SJSA1 (cell line): ENCODE measurements at regions not wholly inside any gene's neighbourhood (a gene's known extent, or its start where the extent isn't known, plus 50 kb on each side); places are given as distances from the start of the nearest gene placed in this dataset.

ENCODE experiments used
- DNase-seq, 2 experiments: peaks; one replicate each; pipeline ENCODE4 v3.0.0-alpha.2; 2015 to 2020; ENCODE audit warnings: low spot score in 2 of 2, low read depth in 1 of 2
- H3K27ac ChIP-seq: fragments of 250-450 bp; sonication (Bioruptor Pico); 2 replicates; pipeline ENCODE4 v1.5.1; 2020; ENCODE audit warnings: mild to moderate bottlenecking, moderate library complexity
- H3K27me3 ChIP-seq: fragments of 250-450 bp; sonication (Bioruptor Pico); replicated peaks from 2 replicates; pipeline ENCODE4 v1.5.1; 2020; ENCODE audit warnings: mild to moderate bottlenecking, moderate library complexity
- H3K36me3 ChIP-seq: fragments of 250-450 bp; sonication (Bioruptor Pico); 2 replicates; pipeline ENCODE4 v1.5.1; 2020; ENCODE audit warnings: mild to moderate bottlenecking
- H3K4me1 ChIP-seq: fragments of 250-450 bp; sonication (Bioruptor Pico); replicated peaks from 2 replicates; pipeline ENCODE4 v1.6.1; 2021; ENCODE audit warnings: mild to moderate bottlenecking
- H3K4me3 ChIP-seq: fragments of 250-450 bp; sonication (Bioruptor Pico); 2 replicates; pipeline ENCODE4 v1.5.1; 2020; ENCODE audit warnings: mild to moderate bottlenecking
- H3K9me3 ChIP-seq: fragments of 250-450 bp; sonication (Bioruptor Pico); replicated peaks from 2 replicates; pipeline ENCODE4 v1.5.1; 2020; ENCODE audit warnings: mild to moderate bottlenecking

GRCh38 chr7:42348631-42349030 lies 111.6 kb upstream of the GLI3 start:
- no peaks in the 10 kb centered on the region for H3K27me3 ChIP-seq
- no peak overlapping the region for H3K27ac ChIP-seq
- H3K9me3 ChIP-seq = no peaks in the 10 kb centered on the region; the same call in 1 of the 2 replicates
- H3K4me1 ChIP-seq = no peaks in the 10 kb centered on the region
- H3K36me3 ChIP-seq = no peaks in the 10 kb centered on the region
- no peak overlapping the region for H3K4me3 ChIP-seq
- no peak for DNase-seq

GRCh38 chr7:42348071-42348470 lies 111.1 kb upstream of the GLI3 start:
- no peak for DNase-seq
- Histone ChIP-seq H3K27me3 (no peaks in the 10 kb centered on the region), H3K4me3 (no peak overlapping the region), H3K9me3 (no peaks in the 10 kb centered on the region; the same call in 1 of the 2 replicates), H3K4me1 (no peaks in the 10 kb centered on the region), H3K36me3 (no peaks in the 10 kb centered on the region), H3K27ac (no peak overlapping the region)

GRCh38 chr7:42347616-42348015 lies 110.6 kb upstream of the GLI3 start:
- no peak overlapping the region for H3K27ac ChIP-seq
- no peaks in the 10 kb centered on the region for H3K27me3 ChIP-seq
- no peaks in the 10 kb centered on the region; the same call in 1 of the 2 replicates for H3K9me3 ChIP-seq
- no peak for DNase-seq
- H3K4me3 ChIP-seq = no peak overlapping the region
- H3K36me3 ChIP-seq = no peaks in the 10 kb centered on the region
- H3K4me1 ChIP-seq = no peaks in the 10 kb centered on the region

- no peaks in the 10 kb centered on the region for H3K36me3 ChIP-seq
- no peak overlapping the region for H3K27ac ChIP-seq
- DNase-seq = no peak
- H3K4me1 ChIP-seq = no peaks in the 10 kb centered on the region
- no peak overlapping the region for H3K4me3 ChIP-seq
- H3K27me3 ChIP-seq = no peaks in the 10 kb centered on the region
- no peaks in the 10 kb centered on the region for H3K9me3 ChIP-seq
These were observed 108.7 kb upstream of the GLI3 start for GRCh38 chr7:42345478-42346299.

- Histone ChIP-seq H3K36me3 (no peaks in the 10 kb centered on the region), H3K4me3 (no peak overlapping the region), H3K9me3 (no peaks in the 10 kb centered on the region), H3K27me3 (no peaks in the 10 kb centered on the region), H3K27ac (no peak overlapping the region), H3K4me1 (peaks cover 7% of the 10 kb centered on the region)
- no peak for DNase-seq
These were observed 107.3 kb upstream of the GLI3 start for GRCh38 chr7:42344198-42344755.

GRCh38 chr7:42342381-42342780 lies 105.4 kb upstream of the GLI3 start:
- Histone ChIP-seq H3K4me3 (no peak overlapping the region), H3K27ac (no peak overlapping the region), H3K27me3 (no peaks in the 10 kb centered on the region), H3K36me3 (no peaks in the 10 kb centered on the region), H3K9me3 (no peaks in the 10 kb centered on the region), H3K4me1 (peaks cover 24% of the 10 kb centered on the region)
- DNase-seq = no peak

GRCh38 chr7:42340436-42340835 lies 103.4 kb upstream of the GLI3 start:
- H3K36me3 ChIP-seq = no peaks in the 10 kb centered on the region
- peaks cover 24% of the 10 kb centered on the region for H3K4me1 ChIP-seq
- no peaks in the 10 kb centered on the region for H3K9me3 ChIP-seq
- H3K27ac ChIP-seq = no peak overlapping the region
- DNase-seq = no peak
- no peaks in the 10 kb centered on the region for H3K27me3 ChIP-seq
- H3K4me3 ChIP-seq = no peak overlapping the region

- Histone ChIP-seq H3K36me3 (no peaks in the 10 kb centered on the region), H3K27ac (peak overlapping the region; percentile 79), H3K4me3 (no peak overlapping the region), H3K4me1 (peaks cover 24% of the 10 kb centered on the region), H3K27me3 (no peaks in the 10 kb centered on the region), H3K9me3 (no peaks in the 10 kb centered on the region)
- DNase-seq = no peak
These were observed 102.0 kb upstream of the GLI3 start for GRCh38 chr7:42338916-42339540.

- peak overlapping the region; percentile 79 for H3K27ac ChIP-seq
These were observed 101.4 kb upstream of the GLI3 start for GRCh38 chr7:42338231-42338915.

GRCh38 chr7:42337225-42337905 lies 100.4 kb upstream of the GLI3 start:
- DNase-seq = no peak
- H3K4me1 ChIP-seq = peaks cover 24% of the 10 kb centered on the region
- H3K36me3 ChIP-seq = no peaks in the 10 kb centered on the region
- no peaks in the 10 kb centered on the region for H3K27me3 ChIP-seq
- no peaks in the 10 kb centered on the region for H3K9me3 ChIP-seq
- no peak overlapping the region for H3K4me3 ChIP-seq
- no peak overlapping the region for H3K27ac ChIP-seq

More at GRCh38 chr7:42338231-42338915, 101.4 kb upstream of the GLI3 start:
- Histone ChIP-seq H3K9me3 (no peaks in the 10 kb centered on the region), H3K36me3 (no peaks in the 10 kb centered on the region), H3K27me3 (no peaks in the 10 kb centered on the region), H3K4me3 (peak overlapping the region; percentile 5; the same call in 1 of the 2 replicates), H3K4me1 (peaks cover 24% of the 10 kb centered on the region)
- peak in 1 of 2 experiments; percentile 66 for DNase-seq

- H3K4me3 ChIP-seq = no peak overlapping the region
- DNase-seq = no peak
- H3K27ac ChIP-seq = no peak overlapping the region
- H3K9me3 ChIP-seq = no peaks in the 10 kb centered on the region
- H3K27me3 ChIP-seq = no peaks in the 10 kb centered on the region
- peaks cover under 1% of the 10 kb centered on the region for H3K4me1 ChIP-seq
- no peaks in the 10 kb centered on the region for H3K36me3 ChIP-seq
These were observed 95.7 kb upstream of the GLI3 start for GRCh38 chr7:42332605-42333222.

GRCh38 chr7:42319631-42320030 lies 82.6 kb upstream of the GLI3 start:
- Histone ChIP-seq H3K27ac (no peak overlapping the region), H3K36me3 (no peaks in the 10 kb centered on the region), H3K27me3 (no peaks in the 10 kb centered on the region), H3K9me3 (no peaks in the 10 kb centered on the region), H3K4me3 (no peak overlapping the region), H3K4me1 (peaks cover 7% of the 10 kb centered on the region)
- DNase-seq = no peak

- H3K4me3 ChIP-seq = peak overlapping the region; percentile 4; the same call in 1 of the 2 replicates
- H3K9me3 ChIP-seq = no peaks in the 10 kb centered on the region
- DNase-seq = peak in 1 of 2 experiments; percentile 74
- peaks cover 13% of the 10 kb centered on the region for H3K4me1 ChIP-seq
- peak overlapping the region; percentile 71 for H3K27ac ChIP-seq
- no peaks in the 10 kb centered on the region for H3K27me3 ChIP-seq
- H3K36me3 ChIP-seq = no peaks in the 10 kb centered on the region
These were observed 78.6 kb upstream of the GLI3 start for GRCh38 chr7:42315631-42316030.
